Endothelial cell of umbilical vein (primary cell): ENCODE measurements at regions not wholly inside any gene's neighbourhood (a gene's known extent, or its start where the extent isn't known, plus 50 kb on each side); places are given as distances from the start of the nearest gene placed in this dataset.

Experiments
- BruUV-seq: library from RNA; stranded (reverse); fragments of 400-500 nt; replicated peaks from 2 replicates; lab custom pipeline; 2021; lab: Mats Ljungman, UMichigan
- CTCF ChIA-PET: fragments of 300-600, 350-600 bp; sonication (Branson Sonifier 250); formaldehyde crosslinking; loops from one replicate; lab custom pipeline; 2021; ENCODE audit warnings: antibody characterized with exemption, inconsistent platforms; lab: Charles Lee
- POLR2A ChIA-PET: fragments of 300-600, 350-600 bp; sonication (Branson Sonifier 250); formaldehyde crosslinking; loops from one replicate; lab custom pipeline; 2021; ENCODE audit warnings: antibody characterized with exemption, inconsistent platforms; lab: Charles Lee
- DNase-seq: peaks from one replicate; pipeline ENCODE4 v3.0.0-alpha.2; 2011; ENCODE audit warnings: low read depth, low spot score
- FAIRE-seq: peaks from 2 replicates; lab custom pipeline; 2011; peaks lifted over from hg19 to GRCh38; lab: Jason Lieb, UNC
- H2AFZ ChIP-seq: 2 replicates; pipeline ENCODE4 v1.6.0; 2012; ENCODE audit warnings: low read depth, low read length, control low read depth, inconsistent platforms
- H3K27ac ChIP-seq: 2 replicates; pipeline ENCODE4 v1.5.1; 2011; ENCODE audit warnings: low read depth, mild to moderate bottlenecking, control low read depth, low read length, moderate library complexity; ENCODE audit not compliant: insufficient read depth
- H3K27me3 ChIP-seq, 2 experiments: 2 replicates each; pipeline versions ENCODE4 v1.6.0 to v1.6.1; 2011; ENCODE audit warnings: low read length in 2 of 2, mixed read lengths in 1 of 2; ENCODE audit not compliant: control insufficient read depth in 2 of 2, insufficient read depth in 2 of 2
- H3K36me3 ChIP-seq, 2 experiments: 2 replicates in 1 of 2; 3 replicates in 1 of 2; pipeline ENCODE4 v1.5.1; 2011; ENCODE audit warnings: low read length in 2 of 2, mild to moderate bottlenecking in 1 of 2, moderate library complexity in 1 of 2; ENCODE audit not compliant: control insufficient read depth in 2 of 2, insufficient read depth in 2 of 2; ENCODE audit errors: extremely low read depth in 1 of 2
- H3K4me1 ChIP-seq: 3 replicates; pipeline ENCODE4 v1.5.1; 2011; ENCODE audit warnings: mild to moderate bottlenecking, low read length; ENCODE audit not compliant: control insufficient read depth, insufficient read depth; ENCODE audit errors: extremely low read depth
- H3K4me2 ChIP-seq: 2 replicates; pipeline ENCODE4 v1.6.1; 2011; ENCODE audit warnings: low read length, control low read depth, mixed read lengths; ENCODE audit not compliant: insufficient read depth
- H3K4me3 ChIP-seq, 3 experiments: fragments of 200-600 bp in 1 of 3; sonication (generic), shearing (Covaris generic) in 1 of 3; replicated peaks in 1 of 3; 2 replicates each; pipeline ENCODE4 v1.5.1; 2011 to 2016; ENCODE audit warnings: control low read depth in 3 of 3, low read length in 3 of 3, mild to moderate bottlenecking in 2 of 3, inconsistent platforms in 1 of 3, low read depth in 1 of 3, moderate library complexity in 1 of 3; ENCODE audit not compliant: insufficient read depth in 1 of 3
- H3K79me2 ChIP-seq: 2 replicates; pipeline ENCODE4 v1.6.0; 2012; ENCODE audit warnings: low read length, inconsistent platforms; ENCODE audit not compliant: control insufficient read depth, insufficient read depth
- H3K9ac ChIP-seq: replicated peaks from 2 replicates; pipeline ENCODE3; 2011; ENCODE audit warnings: low read length, control low read depth; ENCODE audit not compliant: insufficient read depth; ENCODE audit errors: extremely low read depth
- H3K9me1 ChIP-seq: replicated peaks from 3 replicates; pipeline ENCODE4 v1.6.0; 2011; ENCODE audit warnings: mild to moderate bottlenecking, low read length; ENCODE audit not compliant: control insufficient read depth, insufficient read depth; ENCODE audit errors: extremely low read depth
- H3K9me3 ChIP-seq: replicated peaks from 2 replicates; pipeline ENCODE4 v1.5.1; 2012; ENCODE audit warnings: low read length, inconsistent platforms; ENCODE audit not compliant: control insufficient read depth, insufficient read depth
- H4K20me1 ChIP-seq: replicated peaks from 2 replicates; pipeline ENCODE3; 2011; ENCODE audit warnings: mild to moderate bottlenecking, low read length; ENCODE audit not compliant: control insufficient read depth, insufficient read depth; ENCODE audit errors: extremely low read depth
- EZH2 ChIP-seq: IDR thresholded peaks from 2 replicates; pipeline ENCODE4 v1.6.1; 2012; ENCODE audit warnings: borderline replicate concordance, low read depth, mild to moderate bottlenecking, moderate library complexity, low read length, inconsistent platforms; ENCODE audit not compliant: severe bottlenecking
- FOS ChIP-seq: IDR thresholded peaks from 2 replicates; pipeline ENCODE4 v1.6.1; 2011; ENCODE audit warnings: mild to moderate bottlenecking, low read length, moderate library complexity, borderline replicate concordance; ENCODE audit not compliant: insufficient read depth
- GATA2 ChIP-seq: IDR thresholded peaks from 2 replicates; pipeline ENCODE4 v1.7.0; 2011; ENCODE audit warnings: low read depth, mild to moderate bottlenecking, moderate library complexity, mixed read lengths, low read length; ENCODE audit not compliant: insufficient read length, insufficient read depth
- JUN ChIP-seq: IDR thresholded peaks from 2 replicates; pipeline ENCODE4 v1.6.1; 2011; ENCODE audit warnings: borderline replicate concordance, low read depth; ENCODE audit not compliant: insufficient read length, insufficient read depth
- MYC ChIP-seq: IDR thresholded peaks from one replicate; pipeline ENCODE4 v1.6.1; 2011; ENCODE audit warnings: mild to moderate bottlenecking, low read depth, low read length
- POLR2A ChIP-seq: IDR thresholded peaks from 2 replicates; pipeline ENCODE4 v1.6.1; 2012; ENCODE audit warnings: low read depth, mild to moderate bottlenecking, control low read depth, low read length
- POLR2AphosphoS5 ChIP-seq: IDR thresholded peaks from 2 replicates; pipeline ENCODE4 v1.6.1; 2012; ENCODE audit warnings: low read depth, mild to moderate bottlenecking, control low read depth, low read length, moderate library complexity; ENCODE audit not compliant: insufficient read depth
- dilution Hi-C: fragments of 300-500 bp; cut with MboI; formaldehyde crosslinking; loops from one replicate; pipeline ENCODE4 v1.15.0; 2019; ENCODE audit warnings: low sequenced_read_pairs; ENCODE audit not compliant: extremely low pct_ligation_motif_present
- intact Hi-C: fragments of 100-400 bp; cut with micrococcal nuclease; formaldehyde crosslinking; loops from one replicate; pipeline ENCODE4 v1.10.0; 2022
- TF ChIP-seq, protein P1 (sequence below), 2 donors: IDR thresholded peaks; 1 replicate in 1 of 2; 2 replicates in 1 of 2; pipeline ENCODE4 v1.5.1; 2011; ENCODE audit warnings: low read length in 2 of 2, mild to moderate bottlenecking in 2 of 2, moderate library complexity in 2 of 2, control low read depth in 1 of 2, inconsistent platforms in 1 of 2, low read depth in 1 of 2; ENCODE audit not compliant: insufficient read depth in 1 of 2; ENCODE audit errors: extremely low read depth in 1 of 2
- TF ChIP-seq, protein P2 (sequence below): IDR thresholded peaks from 2 replicates; pipeline ENCODE4 v1.6.1; 2011; ENCODE audit not compliant: insufficient read depth, insufficient read length

DNA sequence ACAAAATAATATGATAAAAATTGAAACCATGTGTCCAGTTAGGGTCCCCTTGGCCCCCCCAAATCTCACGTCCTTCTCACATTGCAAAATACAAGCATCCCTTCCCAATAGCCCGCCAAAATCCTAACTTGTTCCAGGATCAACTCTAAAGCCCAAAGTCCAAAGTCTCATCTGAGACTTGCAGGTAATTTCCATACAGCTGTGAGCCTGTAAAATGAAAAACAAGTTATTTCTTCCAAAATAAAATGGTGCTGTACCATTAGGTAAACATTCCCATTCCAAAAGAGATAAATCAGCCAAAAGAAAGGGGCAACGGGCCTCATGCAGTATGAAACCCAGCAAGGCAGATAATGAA is 51.0 kb upstream of the COBL start:
- Histone ChIP-seq H4K20me1 (no peaks in the 10 kb centered on the region), H3K27ac (no peak overlapping the region), H3K4me1 (no peaks in the 10 kb centered on the region), H3K27me3 (no peaks in the 10 kb centered on the region), H3K79me2 (no peaks in the 10 kb centered on the region), H3K9ac (no peak overlapping the region), H2AFZ (no peak overlapping the region), H3K9me1 (no peaks in the 10 kb centered on the region), H3K4me3 (no peak overlapping the region), H3K9me3 (no peaks in the 10 kb centered on the region), H3K4me2 (no peak overlapping the region), H3K36me3 (no peaks in the 10 kb centered on the region)
- no peak for DNase-seq
- CTCF ChIA-PET: interaction anchor here (2.0 to 5.9 kb wide), 3 partner anchors 204 to 1275 kb away, joined by 12 to 140 read pairs (median 14); partner anchors contain the start of gene ZPBP
- POLR2A ChIA-PET: no interaction called here
- FAIRE-seq: no peak
- dilution Hi-C loops: no loop called here
- no TSS peak for BruUV-seq
- TF ChIP-seq, protein P1, sequence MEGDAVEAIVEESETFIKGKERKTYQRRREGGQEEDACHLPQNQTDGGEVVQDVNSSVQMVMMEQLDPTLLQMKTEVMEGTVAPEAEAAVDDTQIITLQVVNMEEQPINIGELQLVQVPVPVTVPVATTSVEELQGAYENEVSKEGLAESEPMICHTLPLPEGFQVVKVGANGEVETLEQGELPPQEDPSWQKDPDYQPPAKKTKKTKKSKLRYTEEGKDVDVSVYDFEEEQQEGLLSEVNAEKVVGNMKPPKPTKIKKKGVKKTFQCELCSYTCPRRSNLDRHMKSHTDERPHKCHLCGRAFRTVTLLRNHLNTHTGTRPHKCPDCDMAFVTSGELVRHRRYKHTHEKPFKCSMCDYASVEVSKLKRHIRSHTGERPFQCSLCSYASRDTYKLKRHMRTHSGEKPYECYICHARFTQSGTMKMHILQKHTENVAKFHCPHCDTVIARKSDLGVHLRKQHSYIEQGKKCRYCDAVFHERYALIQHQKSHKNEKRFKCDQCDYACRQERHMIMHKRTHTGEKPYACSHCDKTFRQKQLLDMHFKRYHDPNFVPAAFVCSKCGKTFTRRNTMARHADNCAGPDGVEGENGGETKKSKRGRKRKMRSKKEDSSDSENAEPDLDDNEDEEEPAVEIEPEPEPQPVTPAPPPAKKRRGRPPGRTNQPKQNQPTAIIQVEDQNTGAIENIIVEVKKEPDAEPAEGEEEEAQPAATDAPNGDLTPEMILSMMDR (IDR thresholded peaks at IDR 0.05; ENCODE audit: extremely low read depth in 1 of 2, insufficient read depth in 1 of 2, low read depth in 1 of 2, low read length in 2 of 2): no peak
- TF ChIP-seq POLR2A (no peak), GATA2 (no peak), POLR2AphosphoS5 (no peak), JUN (no peak), EZH2 (no peak), MYC (no peak), FOS (no peak)
- TF ChIP-seq, protein P2, sequence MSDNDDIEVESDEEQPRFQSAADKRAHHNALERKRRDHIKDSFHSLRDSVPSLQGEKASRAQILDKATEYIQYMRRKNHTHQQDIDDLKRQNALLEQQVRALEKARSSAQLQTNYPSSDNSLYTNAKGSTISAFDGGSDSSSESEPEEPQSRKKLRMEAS: no peak
- intact Hi-C loops: loop anchor here (1.0 to 5.0 kb wide), 2 partner anchors 205 to 1275 kb away; partner anchors contain the start of gene ZPBP
